OCI-LY7 (cell line): ENCODE measurements at regions not wholly inside any gene's neighbourhood (a gene's known extent, or its start where the extent isn't known, plus 50 kb on each side); places are given as distances from the start of the nearest gene placed in this dataset.

ENCODE experiments used
- BruUV-seq: library from RNA; stranded (reverse); fragments of 400-500 nt; replicated peaks from 2 replicates; lab custom pipeline; 2021; lab: Mats Ljungman, UMichigan
- CTCF ChIA-PET: fragments of 300-600 bp; sonication (Branson Sonifier 250); formaldehyde crosslinking; loops from one replicate; lab custom pipeline; 2022; ENCODE audit warnings: antibody characterized with exemption; ENCODE audit not compliant: unreplicated experiment; lab: Charles Lee
- POLR2A ChIA-PET: fragments of 300-600 bp; sonication (Branson Sonifier 250); formaldehyde crosslinking; loops from one replicate; lab custom pipeline; 2022; ENCODE audit warnings: antibody characterized with exemption; lab: Charles Lee
- DNase-seq: peaks from one replicate; pipeline ENCODE4 v3.0.0-alpha.2; 2015; ENCODE audit warnings: low spot score
- H2AFZ ChIP-seq: fragments of 200-600 bp; sonication (generic), shearing (Covaris generic); 2 replicates; pipeline ENCODE4 v1.6.1; 2014; ENCODE audit warnings: mild to moderate bottlenecking, antibody characterized with exemption, low read length, moderate library complexity
- H3K27ac ChIP-seq: fragments of 200-600 bp; sonication (generic); 2 replicates; pipeline ENCODE4 v1.5.1; 2014; ENCODE audit warnings: mixed run types, low read depth, mild to moderate bottlenecking, moderate library complexity, low read length, inconsistent platforms; ENCODE audit not compliant: poor library complexity, severe bottlenecking
- H3K36me3 ChIP-seq: fragments of 200-600 bp; sonication (generic); 2 replicates; pipeline ENCODE4 v1.6.1; 2014; ENCODE audit warnings: mild to moderate bottlenecking, antibody characterized with exemption, low read length, moderate library complexity, mixed read lengths; ENCODE audit not compliant: insufficient read depth
- H3K4me1 ChIP-seq: fragments of 200-600 bp; sonication (generic); 2 replicates; pipeline ENCODE4 v1.5.1; 2014; ENCODE audit warnings: mild to moderate bottlenecking, low read length; ENCODE audit not compliant: insufficient read depth, poor library complexity, severe bottlenecking
- H3K4me2 ChIP-seq: fragments of 200-600 bp; sonication (generic); 2 replicates; pipeline ENCODE4 v1.6.1; 2014; ENCODE audit warnings: mild to moderate bottlenecking, low read length
- H3K4me3 ChIP-seq: fragments of 200-600 bp; sonication (generic); 2 replicates; pipeline ENCODE4 v1.5.1; 2014; ENCODE audit warnings: mild to moderate bottlenecking, low read depth, low read length; ENCODE audit not compliant: poor library complexity, severe bottlenecking
- H3K79me2 ChIP-seq: fragments of 200-600 bp; sonication (generic); 2 replicates; pipeline ENCODE4 v1.6.1; 2016; ENCODE audit warnings: low read depth, mild to moderate bottlenecking, low read length, moderate library complexity, mixed read lengths; ENCODE audit not compliant: insufficient read depth
- H3K9me2 ChIP-seq: fragments of 200-600 bp; sonication (generic); 2 replicates; pipeline ENCODE4 v1.6.1; 2016; ENCODE audit warnings: mild to moderate bottlenecking, low read length, mixed read lengths; ENCODE audit not compliant: insufficient read depth
- H3K9me3 ChIP-seq: fragments of 200-600 bp; sonication (generic); 2 replicates; pipeline ENCODE4 v1.6.1; 2014; ENCODE audit warnings: mild to moderate bottlenecking, mixed run types, low read length, mixed read lengths
- H4K20me1 ChIP-seq: fragments of 200-600 bp; sonication (generic); 2 replicates; pipeline ENCODE4 v1.6.1; 2014; ENCODE audit warnings: mild to moderate bottlenecking, antibody characterized with exemption, low read length, moderate library complexity, mixed read lengths; ENCODE audit not compliant: insufficient read depth
- CTCF ChIP-seq: fragments of 200-600 bp; sonication (generic); conservative IDR thresholded peaks from 2 replicates; pipeline ENCODE4 v1.5.1; 2014; ENCODE audit warnings: mild to moderate bottlenecking, antibody characterized with exemption, low read length, moderate library complexity, mixed read lengths
- EZH2phosphoT487 ChIP-seq: fragments of 200-600 bp; sonication (generic); IDR thresholded peaks from 2 replicates; pipeline ENCODE4 v1.6.1; 2018; ENCODE audit warnings: low read depth, borderline replicate concordance, mild to moderate bottlenecking, mixed run types, antibody characterized with exemption, low read length, moderate library complexity, mixed read lengths
- intact Hi-C: fragments of 100-400 bp; cut with micrococcal nuclease; formaldehyde crosslinking; loops from one replicate; pipeline ENCODE4 v1.10.0; 2022; ENCODE audit not compliant: unreplicated experiment

- H2AFZ ChIP-seq = no peak overlapping the region
- BruUV-seq = no TSS peak
- H3K9me3 ChIP-seq = no peaks in the 10 kb centered on the region
- no peak overlapping the region for H3K27ac ChIP-seq
- TF ChIP-seq EZH2phosphoT487 = no peak
- TF ChIP-seq CTCF = no peak
- intact Hi-C loops = no loop called here
- H3K4me1 ChIP-seq = no peaks in the 10 kb centered on the region
- H3K4me3 ChIP-seq = no peak overlapping the region
- H3K79me2 ChIP-seq = no peaks in the 10 kb centered on the region
- ChIA-PET CTCF (no interaction called here), POLR2A (interaction anchor here (0.7 to 1.2 kb wide), 2 partner anchors 19 to 814 kb away, joined by 3 read pairs; no protein-coding TSS in a partner anchor)
- no peak for DNase-seq
- no peaks in the 10 kb centered on the region for H4K20me1 ChIP-seq
- H3K36me3 ChIP-seq = no peaks in the 10 kb centered on the region
- H3K9me2 ChIP-seq = no peaks in the 10 kb centered on the region
- H3K4me2 ChIP-seq = no peak overlapping the region
These were observed 269.4 kb upstream of the TANK start for GRCh38 chr2:160890667-160891352.

GRCh38 chr2:160891353-160891740, 268.9 kb upstream of the TANK start:
- no TSS peak for BruUV-seq
- Histone ChIP-seq H3K27ac (no peak overlapping the region), H2AFZ (no peak overlapping the region), H3K4me1 (no peaks in the 10 kb centered on the region), H3K9me3 (no peaks in the 10 kb centered on the region), H3K4me3 (no peak overlapping the region), H3K9me2 (no peaks in the 10 kb centered on the region), H3K79me2 (no peaks in the 10 kb centered on the region), H3K36me3 (no peaks in the 10 kb centered on the region), H4K20me1 (no peaks in the 10 kb centered on the region), H3K4me2 (no peak overlapping the region)
- DNase-seq = no peak
- no peak for TF ChIP-seq EZH2phosphoT487
- TF ChIP-seq CTCF = no peak
- ChIA-PET POLR2A (no interaction called here), CTCF (no interaction called here)
- intact Hi-C loops = no loop called here

- intact Hi-C loops = no loop called here
- POLR2A ChIA-PET = interaction anchor here (0.6 kb wide), 2 partner anchors 125 to 445 kb away, joined by 3 read pairs; no protein-coding TSS in a partner anchor
These were observed 268.0 kb upstream of the TANK start for GRCh38 chr2:160892204-160892603.

More at GRCh38 chr2:160892204-160892603, 268.0 kb upstream of the TANK start:
- no peaks in the 10 kb centered on the region for H3K36me3 ChIP-seq
- no peaks in the 10 kb centered on the region for H3K9me3 ChIP-seq
- DNase-seq = no peak
- H3K79me2 ChIP-seq = no peaks in the 10 kb centered on the region
- no peak overlapping the region for H2AFZ ChIP-seq
- H3K4me3 ChIP-seq = no peak overlapping the region
- no peaks in the 10 kb centered on the region for H3K4me1 ChIP-seq
- CTCF ChIA-PET = no interaction called here
- no peak overlapping the region for H3K4me2 ChIP-seq
- BruUV-seq = no TSS peak
- H3K9me2 ChIP-seq = no peaks in the 10 kb centered on the region
- TF ChIP-seq EZH2phosphoT487 (no peak), CTCF (no peak)
- no peaks in the 10 kb centered on the region for H4K20me1 ChIP-seq
- no peak overlapping the region for H3K27ac ChIP-seq
